Gastrocnemius medialis (tissue), 4 donors: ENCODE measurements at regions not wholly inside any gene's neighbourhood (a gene's known extent, or its start where the extent isn't known, plus 50 kb on each side); places are given as distances from the start of the nearest gene placed in this dataset.

Experiments used
- CTCF ChIP-seq, 5 experiments: fragments of 450-650 bp in 3 of 5; fragments of 200-600 bp in 2 of 5; sonication (generic) in 2 of 5; IDR thresholded peaks in 4 of 5; conservative IDR thresholded peaks in 1 of 5; 1 replicate in 4 of 5; 2 replicates in 1 of 5; pipeline ENCODE4 v1.5.1; 2016 to 2019; ENCODE audit warnings: antibody characterized with exemption in 5 of 5, mild to moderate bottlenecking in 3 of 5, moderate library complexity in 3 of 5
- POLR2A ChIP-seq, 2 donors: fragments of 450-650 bp; IDR thresholded peaks; one replicate each; pipeline ENCODE4 v1.6.1; 2017; ENCODE audit warnings: antibody characterized with exemption in 2 of 2, mild to moderate bottlenecking in 2 of 2, moderate library complexity in 2 of 2

DNA sequence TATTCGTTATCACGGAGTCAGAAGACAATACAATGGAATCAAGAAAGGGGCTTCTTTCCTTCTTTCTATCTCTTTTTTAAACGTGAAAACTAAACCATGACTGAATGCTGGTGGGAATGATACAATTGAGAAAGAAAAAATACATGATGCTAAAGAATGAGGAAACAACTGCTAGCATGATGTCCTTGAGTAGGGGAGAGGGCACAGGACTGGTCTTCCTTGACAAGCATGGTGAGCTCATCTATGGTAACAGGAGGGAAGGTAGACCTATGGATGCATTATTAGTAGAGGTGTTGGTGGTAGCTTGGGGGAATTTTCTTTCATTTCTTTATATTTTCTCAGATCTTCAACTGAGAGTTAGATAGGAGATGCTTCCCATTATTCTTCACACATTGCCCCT is 88.9 kb upstream of the COL1A2 start:
- TF ChIP-seq POLR2A (IDR thresholded peaks at IDR 0.05) (no peak), CTCF (IDR thresholded peaks at IDR 0.05 in 4 of 5, conservative IDR thresholded peaks at IDR 0.05 in 1 of 5) (no peak)
